ENCODE measurements at regions not wholly inside any gene's neighbourhood (a gene's known extent, or its start where the extent isn't known, plus 50 kb on each side); places are given as distances from the start of the nearest gene placed in this dataset.

DNA sequence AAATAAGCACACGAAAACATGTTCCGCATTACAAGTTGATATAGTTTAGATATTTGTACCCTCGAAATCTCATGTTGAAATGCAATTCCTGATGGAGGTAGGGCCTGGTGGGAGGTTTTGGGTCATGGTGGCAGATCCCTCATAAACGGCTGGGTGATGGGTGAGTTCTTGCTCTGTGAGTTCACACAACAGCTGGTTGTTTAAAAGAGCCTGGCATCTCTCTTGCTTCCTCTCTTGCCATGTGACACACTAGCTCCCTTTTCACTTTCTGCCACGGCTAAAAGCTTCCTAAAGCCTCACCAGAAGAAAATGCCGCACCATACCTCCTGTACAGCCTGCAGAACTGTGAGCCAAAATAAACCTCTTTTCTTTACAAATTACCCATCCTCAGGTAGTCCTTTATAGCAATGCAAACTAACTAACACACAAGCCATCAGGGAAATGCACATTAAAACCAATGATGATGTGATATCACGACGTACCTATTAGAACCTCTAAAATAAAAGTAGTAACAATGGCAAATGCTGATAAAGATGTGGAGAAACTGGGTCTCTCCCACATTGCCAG lies 188.5 kb downstream of the ANAPC1 start:
- Histone ChIP-seq H3K36me3 (no peaks in the 10 kb centered on the region), H3K9me3 (peaks cover 0 to 16% (median 0%) of the 10 kb centered on the region in 3 donors), H3K4me3 (no peak overlapping the region), H3K27ac (no peak overlapping the region), H3K4me1 (peaks cover 0 to 34% (median 3%) of the 10 kb centered on the region in 3 donors), H3K27me3 (no peaks in the 10 kb centered on the region)
- TF ChIP-seq, protein P1, sequence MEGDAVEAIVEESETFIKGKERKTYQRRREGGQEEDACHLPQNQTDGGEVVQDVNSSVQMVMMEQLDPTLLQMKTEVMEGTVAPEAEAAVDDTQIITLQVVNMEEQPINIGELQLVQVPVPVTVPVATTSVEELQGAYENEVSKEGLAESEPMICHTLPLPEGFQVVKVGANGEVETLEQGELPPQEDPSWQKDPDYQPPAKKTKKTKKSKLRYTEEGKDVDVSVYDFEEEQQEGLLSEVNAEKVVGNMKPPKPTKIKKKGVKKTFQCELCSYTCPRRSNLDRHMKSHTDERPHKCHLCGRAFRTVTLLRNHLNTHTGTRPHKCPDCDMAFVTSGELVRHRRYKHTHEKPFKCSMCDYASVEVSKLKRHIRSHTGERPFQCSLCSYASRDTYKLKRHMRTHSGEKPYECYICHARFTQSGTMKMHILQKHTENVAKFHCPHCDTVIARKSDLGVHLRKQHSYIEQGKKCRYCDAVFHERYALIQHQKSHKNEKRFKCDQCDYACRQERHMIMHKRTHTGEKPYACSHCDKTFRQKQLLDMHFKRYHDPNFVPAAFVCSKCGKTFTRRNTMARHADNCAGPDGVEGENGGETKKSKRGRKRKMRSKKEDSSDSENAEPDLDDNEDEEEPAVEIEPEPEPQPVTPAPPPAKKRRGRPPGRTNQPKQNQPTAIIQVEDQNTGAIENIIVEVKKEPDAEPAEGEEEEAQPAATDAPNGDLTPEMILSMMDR (IDR thresholded peaks at IDR 0.05): no peak
- no peak for TF ChIP-seq POLR2AphosphoS5 (IDR thresholded peaks at IDR 0.05)
- 87 to 89% methylated on average over 8 of the region's 8 CpGs for WGBS, 2 donors (ENCODE audit: low coverage in 1 of 2)
- ATAC-seq: no peak

DNA sequence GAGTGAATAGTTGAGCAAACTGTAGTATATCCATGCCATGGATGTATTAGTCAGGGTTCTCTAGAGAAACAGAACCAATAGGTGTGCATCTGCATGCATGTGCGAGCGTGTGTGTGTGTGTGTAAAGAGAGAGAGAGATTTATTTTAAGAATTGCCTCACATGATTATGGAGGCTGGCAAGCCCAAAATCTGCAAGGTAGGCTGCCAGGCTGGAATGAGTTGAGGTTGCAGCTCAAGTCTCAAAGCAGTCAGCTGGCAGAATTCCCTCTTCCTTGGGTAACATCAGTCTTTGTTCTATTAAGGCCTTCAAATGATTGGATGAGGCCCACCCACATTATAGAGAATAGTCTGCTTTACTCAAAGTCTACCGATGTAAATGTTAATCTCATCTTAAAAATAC lies 187.8 kb downstream of the ANAPC1 start:
- WGBS, 2 donors (ENCODE audit: low coverage in 1 of 2): 95 to 100% methylated on average over 2 to 3 of the region's 3 CpGs
- TF ChIP-seq POLR2AphosphoS5 (IDR thresholded peaks at IDR 0.05) (no peak), POLR2A (IDR thresholded peaks at IDR 0.05) (no peak), EP300 (IDR thresholded peaks at IDR 0.05) (no peak)
- TF ChIP-seq, protein P1 (IDR thresholded peaks at IDR 0.05): no peak
- ATAC-seq: no peak
- Histone ChIP-seq H3K9me3 (peaks cover 0 to 16% (median 0%) of the 10 kb centered on the region in 3 donors), H3K4me1 (peaks cover 0 to 27% (median 0%) of the 10 kb centered on the region in 3 donors), H3K27ac (no peak overlapping the region), H3K4me3 (no peak overlapping the region), H3K36me3 (no peaks in the 10 kb centered on the region), H3K27me3 (no peaks in the 10 kb centered on the region)

DNA sequence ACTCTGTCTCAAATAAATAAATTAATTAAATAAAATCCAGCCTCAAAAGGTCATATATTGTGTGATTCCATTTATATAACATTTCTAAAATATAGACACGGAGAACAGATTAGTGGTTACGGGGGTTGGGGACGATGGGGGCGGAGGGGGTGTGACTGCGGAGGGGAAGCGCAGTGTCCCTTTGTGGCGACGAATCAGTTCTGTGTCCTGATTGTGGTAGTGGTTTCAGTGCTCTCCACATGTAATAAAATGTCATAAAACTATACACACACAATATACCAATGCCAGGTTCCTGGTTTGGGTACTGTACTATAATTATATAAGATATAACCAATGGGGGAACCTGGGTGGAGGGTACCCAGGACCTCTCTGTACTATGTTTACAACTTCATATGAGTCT lies 186.4 kb downstream of the ANAPC1 start:
- H3K9me3 ChIP-seq: peaks cover 0 to 16% (median 0%) of the 10 kb centered on the region in 3 donors
- no peaks in the 10 kb centered on the region for H3K27me3 ChIP-seq
- no peaks in the 10 kb centered on the region for H3K36me3 ChIP-seq
- no peak for ATAC-seq
- H3K4me1 ChIP-seq: peaks cover 0 to 25% (median 0%) of the 10 kb centered on the region in 3 donors
- TF ChIP-seq EP300 (IDR thresholded peaks at IDR 0.05) (no peak), POLR2AphosphoS5 (IDR thresholded peaks at IDR 0.05) (no peak), POLR2A (IDR thresholded peaks at IDR 0.05) (no peak)
- TF ChIP-seq, protein P1 (IDR thresholded peaks at IDR 0.05): no peak
- WGBS, 2 donors (ENCODE audit: low coverage in 1 of 2): 88 to 93% methylated on average over 6 to 8 of the region's 8 CpGs
- no peak overlapping the region for H3K4me3 ChIP-seq
- H3K27ac ChIP-seq: no peak overlapping the region

DNA sequence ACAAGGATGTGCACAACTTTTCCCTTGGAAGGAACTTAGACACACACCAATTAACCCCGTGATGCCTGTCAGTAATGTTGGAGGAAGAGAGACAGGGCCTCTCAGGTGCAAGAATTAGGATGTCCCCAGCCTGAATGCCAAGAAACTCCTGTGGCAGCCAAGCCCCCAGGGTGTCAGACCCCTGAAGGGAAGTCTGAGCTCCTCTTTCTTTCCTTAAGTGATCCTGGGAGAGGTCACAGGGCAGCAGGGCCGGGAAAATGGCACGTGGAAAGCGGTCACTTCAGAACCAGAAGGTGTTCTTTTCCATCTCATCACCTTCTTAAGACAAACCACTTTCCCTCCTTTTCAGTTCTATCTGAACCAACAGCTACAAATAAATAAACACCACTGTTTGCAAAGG lies 185.9 kb downstream of the ANAPC1 start:
- WGBS, 2 donors (ENCODE audit: low coverage in 1 of 2): 90% methylated on average over 3 of the region's 4 CpGs; no CpG with 5 or more reads in 1 of the 2 donors
- peaks cover 0 to 28% (median 0%) of the 10 kb centered on the region in 3 donors for H3K4me1 ChIP-seq
- no peak for TF ChIP-seq POLR2A (IDR thresholded peaks at IDR 0.05)
- TF ChIP-seq, protein P1 (IDR thresholded peaks at IDR 0.05): no peak
- TF ChIP-seq POLR2AphosphoS5 (IDR thresholded peaks at IDR 0.05): no peak
- no peak for TF ChIP-seq EP300 (IDR thresholded peaks at IDR 0.05)
- no peaks in the 10 kb centered on the region for H3K27me3 ChIP-seq
- H3K27ac ChIP-seq: no peak overlapping the region
- no peak for ATAC-seq
- H3K36me3 ChIP-seq: no peaks in the 10 kb centered on the region
- no peak overlapping the region for H3K4me3 ChIP-seq
- H3K9me3 ChIP-seq: peaks cover 0 to 16% (median 0%) of the 10 kb centered on the region in 3 donors

Data from gastroesophageal sphincter (tissue), 4 donors.